Activated CD8-positive, alpha-beta T cell treated with anti-CD3 and anti-CD28 coated beads, Interleukin-2, amount 10 ng/mL, durations not matched to agents 7 days and 5 days (primary cell): ENCODE measurements at regions not wholly inside any gene's neighbourhood (a gene's known extent, or its start where the extent isn't known, plus 50 kb on each side); places are given as distances from the start of the nearest gene placed in this dataset.

Source experiments
- ATAC-seq: fragments of 150-1000 bp; cut with Tn5 transposase; one replicate; pipeline ENCODE4 v1.10.0; 2021; ENCODE audit warnings: moderate library complexity
- CTCF ChIA-PET: fragments of 350-600 bp; sonication (Branson Sonifier 250); formaldehyde crosslinking; loops from one replicate; lab custom pipeline; 2021; ENCODE audit warnings: antibody characterized with exemption; lab: Charles Lee
- POLR2A ChIA-PET: fragments of 350-600 bp; sonication (Branson Sonifier 250); formaldehyde crosslinking; loops from one replicate; lab custom pipeline; 2021; ENCODE audit warnings: antibody characterized with exemption; lab: Charles Lee
- DNase-seq: peaks from one replicate; pipeline ENCODE4 v3.0.0-alpha.2; 2020
- H3K27ac Mint-ChIP-seq: one replicate; pipeline ENCODE4 v1.8.0; 2021; ENCODE audit warnings: mild to moderate bottlenecking, mixed read lengths
- H3K27me3 Mint-ChIP-seq: one replicate; pipeline ENCODE4 v1.8.0; 2021; ENCODE audit warnings: low read depth, mixed read lengths
- H3K36me3 Mint-ChIP-seq: one replicate; pipeline ENCODE4 v1.8.0; 2021; ENCODE audit warnings: low read depth, mixed read lengths
- H3K4me1 Mint-ChIP-seq: one replicate; pipeline ENCODE4 v1.8.0; 2021; ENCODE audit warnings: low read depth, mixed read lengths
- H3K4me3 Mint-ChIP-seq: one replicate; pipeline ENCODE4 v1.8.0; 2021; ENCODE audit warnings: mild to moderate bottlenecking, mixed read lengths
- H3K9me3 Mint-ChIP-seq: one replicate; pipeline ENCODE4 v1.8.0; 2022; ENCODE audit warnings: mixed read lengths; ENCODE audit not compliant: insufficient read depth

DNA sequence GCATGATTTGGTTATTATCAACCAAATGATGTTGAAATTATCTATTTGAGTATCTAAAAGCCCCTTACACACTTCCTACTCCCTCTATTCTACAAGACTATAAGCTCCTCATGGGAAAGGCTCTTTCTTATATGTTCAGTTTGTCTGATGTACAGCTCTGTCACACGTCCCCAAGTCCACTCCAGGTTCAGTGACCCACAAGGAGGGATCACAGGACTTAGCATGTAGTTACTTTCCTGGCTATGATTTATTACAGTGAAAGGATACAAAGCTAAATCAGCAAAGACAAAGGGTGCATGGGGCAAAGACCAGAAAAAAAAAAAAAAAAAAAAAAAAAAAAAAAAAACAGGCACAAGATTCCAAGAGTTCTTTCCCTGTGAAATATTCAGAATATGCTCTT is 125.6 kb upstream of the TMEM106B start:
- ATAC-seq (no peak), DNase-seq (no peak)
- no peaks in the 10 kb centered on the region for H3K4me1 Mint-ChIP-seq
- no peak overlapping the region for H3K4me3 Mint-ChIP-seq
- no peaks in the 10 kb centered on the region for H3K9me3 Mint-ChIP-seq
- no peak overlapping the region for H3K27ac Mint-ChIP-seq
- H3K36me3 Mint-ChIP-seq: no peaks in the 10 kb centered on the region
- H3K27me3 Mint-ChIP-seq: peaks cover 5% of the 10 kb centered on the region
- ChIA-PET CTCF (no interaction called here), POLR2A (no interaction called here)

DNA sequence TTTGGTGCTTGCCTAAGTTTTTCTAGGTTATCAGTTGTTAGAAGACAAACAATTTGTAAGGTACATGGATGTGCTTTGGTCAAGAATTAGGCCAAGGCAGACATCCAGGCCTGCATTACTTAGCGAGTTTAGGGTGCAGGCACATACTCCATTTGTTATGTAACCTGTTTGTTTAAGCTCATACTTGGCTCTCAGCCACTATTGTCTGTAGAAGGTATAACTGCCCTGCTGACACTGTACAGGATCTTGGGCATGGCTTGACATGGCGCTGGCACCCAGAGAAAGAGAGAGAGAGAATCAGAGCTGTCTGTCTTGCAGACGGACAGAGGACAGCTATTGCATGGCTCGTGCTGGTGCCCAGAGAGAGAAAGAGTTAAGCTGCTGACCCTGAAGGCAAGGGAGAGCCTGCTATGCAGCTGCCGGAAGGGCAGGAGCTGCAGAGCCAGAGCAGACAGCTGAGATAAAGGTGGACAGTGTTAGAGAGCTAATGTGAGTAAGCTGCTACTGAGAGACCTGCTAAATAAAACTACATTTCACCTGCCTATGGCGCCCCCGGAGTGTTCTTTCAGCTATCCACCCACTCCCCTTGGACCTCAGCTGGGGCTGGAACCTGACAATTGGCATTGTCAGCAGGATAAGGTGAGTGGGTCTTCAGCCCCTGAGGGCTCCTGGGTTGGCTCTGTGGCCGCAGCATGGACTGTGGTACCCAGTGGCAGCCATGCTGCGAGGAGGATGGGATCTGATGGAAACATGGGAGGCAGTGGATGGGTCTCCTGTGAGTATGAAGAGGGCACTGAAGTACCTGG is 120.9 kb upstream of the TMEM106B start:
- no peak overlapping the region for H3K4me3 Mint-ChIP-seq
- ChIA-PET CTCF (no interaction called here), POLR2A (no interaction called here)
- H3K9me3 Mint-ChIP-seq: no peaks in the 10 kb centered on the region
- ATAC-seq (no peak), DNase-seq (no peak)
- H3K4me1 Mint-ChIP-seq: no peaks in the 10 kb centered on the region
- no peak overlapping the region for H3K27ac Mint-ChIP-seq
- H3K36me3 Mint-ChIP-seq: no peaks in the 10 kb centered on the region
- H3K27me3 Mint-ChIP-seq: no peaks in the 10 kb centered on the region

DNA sequence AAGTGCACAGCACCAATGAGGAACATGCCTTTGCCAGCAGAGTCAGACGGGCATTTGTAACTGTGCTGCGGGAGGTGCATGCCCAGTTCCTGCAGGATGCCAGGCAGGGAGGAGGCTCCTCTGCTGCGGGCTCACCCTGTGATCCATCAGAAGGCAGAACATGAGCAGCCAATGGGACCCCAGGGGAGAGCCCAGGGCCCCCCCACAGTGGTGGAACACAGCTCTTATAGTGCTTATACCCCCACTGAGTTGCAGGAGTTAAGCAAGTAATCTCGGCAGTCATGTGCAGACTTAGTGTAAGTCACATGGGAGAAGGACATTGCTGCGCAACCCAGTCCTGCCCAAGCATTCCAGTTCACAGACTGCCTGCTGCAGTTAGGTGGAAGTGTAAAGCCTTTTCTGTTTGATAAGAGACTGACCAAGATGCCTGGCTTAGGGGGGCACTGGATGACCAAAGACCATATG is 120.3 kb upstream of the TMEM106B start:
- no peak for DNase-seq
- POLR2A ChIA-PET: no interaction called here
- no peaks in the 10 kb centered on the region for H3K27me3 Mint-ChIP-seq
- H3K9me3 Mint-ChIP-seq: no peaks in the 10 kb centered on the region
- H3K27ac Mint-ChIP-seq: no peak overlapping the region
- ATAC-seq: no peak
- no peak overlapping the region for H3K4me3 Mint-ChIP-seq
- CTCF ChIA-PET: no interaction called here
- no peaks in the 10 kb centered on the region for H3K4me1 Mint-ChIP-seq
- H3K36me3 Mint-ChIP-seq: no peaks in the 10 kb centered on the region

DNA sequence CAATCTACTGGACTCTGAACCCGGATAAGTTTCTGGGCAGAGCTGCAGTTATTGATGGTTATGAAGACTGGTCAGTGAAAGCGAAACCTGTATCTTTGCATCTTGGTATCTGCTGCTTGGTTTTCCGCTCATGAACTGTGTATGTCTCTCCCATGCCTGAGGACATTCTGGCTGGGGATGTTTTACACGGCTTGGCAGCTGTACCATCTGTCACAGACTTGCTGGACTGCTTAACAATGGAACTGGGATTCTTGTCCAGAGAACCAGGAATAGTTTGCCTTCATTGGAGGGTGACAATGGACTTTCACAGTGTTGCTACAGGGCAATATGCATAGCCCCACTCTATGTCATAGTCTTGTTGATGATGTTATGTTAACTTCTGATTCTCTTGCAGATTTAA is 119.9 kb upstream of the TMEM106B start:
- Mint-ChIP-seq H3K27me3 (no peaks in the 10 kb centered on the region), H3K27ac (no peak overlapping the region), H3K4me3 (no peak overlapping the region), H3K9me3 (no peaks in the 10 kb centered on the region), H3K36me3 (no peaks in the 10 kb centered on the region), H3K4me1 (no peaks in the 10 kb centered on the region)
- CTCF ChIA-PET: no interaction called here
- DNase-seq (no peak), ATAC-seq (no peak)
- POLR2A ChIA-PET: no interaction called here

DNA sequence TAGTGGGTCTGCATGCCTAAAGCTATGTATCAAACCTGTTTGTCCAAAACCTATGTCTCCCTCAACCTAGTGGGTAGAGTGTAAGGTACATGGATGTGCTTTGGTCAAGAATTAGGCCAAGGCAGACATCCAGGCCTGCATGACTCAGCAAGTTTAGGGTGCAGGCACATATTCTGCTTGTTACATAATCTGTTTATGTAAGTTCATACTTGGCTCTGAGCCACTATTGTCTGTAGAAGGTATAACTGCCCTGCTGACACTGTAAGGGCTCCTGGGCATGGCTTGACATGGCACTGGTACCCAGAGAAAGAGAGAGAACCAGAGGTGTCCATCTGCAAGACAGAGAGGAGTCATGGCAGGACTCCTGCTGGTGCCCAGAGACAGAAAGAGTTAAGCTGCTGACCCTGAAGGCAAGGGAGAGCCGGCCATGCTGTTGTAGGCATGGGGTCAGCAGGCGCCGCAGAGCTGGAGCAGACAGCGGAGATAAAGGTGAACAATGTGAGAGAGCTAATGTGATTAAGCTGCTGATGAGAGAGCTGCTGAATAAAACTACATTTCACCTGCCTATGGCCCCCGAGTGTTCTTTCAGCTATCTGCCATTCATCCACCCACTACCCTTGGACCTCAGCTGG is 118.5 kb upstream of the TMEM106B start:
- DNase-seq (no peak), ATAC-seq (no peak)
- ChIA-PET CTCF (no interaction called here), POLR2A (no interaction called here)
- Mint-ChIP-seq H3K27me3 (peaks cover 2% of the 10 kb centered on the region), H3K9me3 (no peaks in the 10 kb centered on the region), H3K36me3 (no peaks in the 10 kb centered on the region), H3K4me1 (no peaks in the 10 kb centered on the region), H3K4me3 (no peak overlapping the region), H3K27ac (no peak overlapping the region)

DNA sequence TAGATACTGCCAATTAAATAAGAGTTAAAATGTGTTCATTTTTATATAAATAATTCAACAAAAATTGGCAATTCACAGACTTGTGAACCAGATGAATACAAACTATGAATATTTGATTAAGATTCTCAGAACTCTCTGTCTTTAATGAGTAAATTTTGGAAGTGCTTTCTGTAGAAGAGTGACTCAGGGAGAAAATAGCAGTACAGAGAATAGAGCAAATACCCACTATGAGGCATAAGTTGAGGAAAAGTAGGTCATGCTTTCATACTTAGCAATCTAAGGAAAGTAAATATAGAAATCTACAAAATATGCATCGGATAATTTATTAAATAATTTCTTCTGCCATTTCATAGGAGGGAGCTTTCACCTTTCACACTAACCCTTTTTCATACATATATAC is 117.7 kb upstream of the TMEM106B start:
- Mint-ChIP-seq H3K4me1 (no peaks in the 10 kb centered on the region), H3K9me3 (no peaks in the 10 kb centered on the region), H3K27ac (no peak overlapping the region), H3K4me3 (no peak overlapping the region), H3K27me3 (peaks cover 4% of the 10 kb centered on the region), H3K36me3 (no peaks in the 10 kb centered on the region)
- CTCF ChIA-PET: no interaction called here
- POLR2A ChIA-PET: no interaction called here
- ATAC-seq: no peak
- no peak for DNase-seq

DNA sequence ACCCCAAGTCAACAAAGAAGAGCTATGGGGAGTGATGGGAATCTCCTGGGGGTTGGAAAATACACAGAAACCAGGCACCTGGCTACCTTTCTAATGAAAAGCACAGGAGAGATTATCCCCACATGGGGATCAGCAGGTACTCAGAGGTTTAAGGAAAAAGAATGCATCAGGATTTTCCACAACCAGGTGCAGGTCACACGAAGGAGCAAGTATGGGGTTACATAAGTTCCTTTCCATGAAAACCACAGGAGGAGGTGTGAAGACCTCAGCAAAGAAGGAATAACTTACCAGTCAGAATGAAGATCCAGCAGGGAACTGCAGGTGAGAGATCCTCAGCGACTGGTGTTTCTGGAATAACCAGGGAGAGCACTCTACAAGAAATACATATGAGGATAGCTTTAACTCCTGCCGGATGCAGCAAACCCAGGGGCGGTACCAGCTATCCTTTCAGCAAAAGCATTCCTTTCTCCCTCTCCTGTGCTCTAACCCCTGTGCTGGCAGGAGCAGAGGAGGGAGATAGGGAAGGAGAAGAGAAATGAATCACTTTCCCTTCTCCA is 116.7 kb upstream of the TMEM106B start:
- ATAC-seq (no peak), DNase-seq (no peak)
- Mint-ChIP-seq H3K36me3 (no peaks in the 10 kb centered on the region), H3K9me3 (no peaks in the 10 kb centered on the region), H3K4me3 (no peak overlapping the region), H3K27ac (no peak overlapping the region), H3K4me1 (no peaks in the 10 kb centered on the region), H3K27me3 (peaks cover 4% of the 10 kb centered on the region)
- CTCF ChIA-PET: no interaction called here
- POLR2A ChIA-PET: no interaction called here

DNA sequence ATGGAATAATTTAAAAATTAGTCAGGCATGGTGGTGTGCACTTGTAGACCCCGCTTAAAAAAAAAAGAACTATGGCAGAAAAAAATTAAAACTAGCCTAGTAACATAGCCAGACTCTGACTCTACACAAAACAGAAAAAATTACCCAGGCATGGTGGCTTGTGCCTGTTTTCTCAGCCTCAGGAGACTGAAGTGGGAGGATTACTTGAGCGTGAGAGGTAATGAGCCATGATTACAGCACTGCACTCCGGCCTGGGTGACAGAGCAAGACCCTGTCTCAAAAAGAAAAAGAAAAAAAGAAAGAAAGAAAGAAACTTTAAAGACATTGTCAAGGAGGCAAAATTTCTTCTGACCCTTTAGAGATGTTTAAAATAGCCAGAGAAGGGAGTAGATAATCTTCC is 109.0 kb upstream of the TMEM106B start:
- CTCF ChIA-PET: no interaction called here
- Mint-ChIP-seq H3K4me1 (no peaks in the 10 kb centered on the region), H3K27me3 (peaks cover 8% of the 10 kb centered on the region), H3K9me3 (peaks cover 4% of the 10 kb centered on the region), H3K36me3 (no peaks in the 10 kb centered on the region), H3K27ac (no peak overlapping the region), H3K4me3 (no peak overlapping the region)
- ATAC-seq: no peak
- POLR2A ChIA-PET: no interaction called here
- no peak for DNase-seq

DNA sequence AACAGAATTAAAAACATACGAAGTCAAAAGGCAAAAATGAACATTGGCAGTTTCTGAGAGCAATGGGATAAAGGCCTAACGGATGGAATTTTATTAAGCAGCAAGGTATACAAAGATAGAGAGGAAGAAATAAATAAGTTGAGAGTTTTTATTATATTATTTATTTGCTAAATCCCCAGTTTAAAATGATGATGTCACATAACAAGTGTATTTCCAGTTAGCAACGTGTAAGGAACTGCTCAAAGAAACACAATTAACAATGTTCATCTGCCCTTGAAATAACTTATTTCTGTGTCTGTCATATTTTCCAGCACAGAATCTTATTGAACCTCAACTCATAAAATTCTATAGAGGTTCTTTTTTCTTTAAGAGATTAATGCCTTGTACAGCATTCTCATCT is 108.6 kb upstream of the TMEM106B start:
- no peak for ATAC-seq
- Mint-ChIP-seq H3K4me3 (no peak overlapping the region), H3K27me3 (peaks cover 6% of the 10 kb centered on the region), H3K27ac (no peak overlapping the region), H3K4me1 (no peaks in the 10 kb centered on the region), H3K9me3 (peaks cover 4% of the 10 kb centered on the region), H3K36me3 (no peaks in the 10 kb centered on the region)
- no peak for DNase-seq
- CTCF ChIA-PET: no interaction called here
- POLR2A ChIA-PET: no interaction called here

DNA sequence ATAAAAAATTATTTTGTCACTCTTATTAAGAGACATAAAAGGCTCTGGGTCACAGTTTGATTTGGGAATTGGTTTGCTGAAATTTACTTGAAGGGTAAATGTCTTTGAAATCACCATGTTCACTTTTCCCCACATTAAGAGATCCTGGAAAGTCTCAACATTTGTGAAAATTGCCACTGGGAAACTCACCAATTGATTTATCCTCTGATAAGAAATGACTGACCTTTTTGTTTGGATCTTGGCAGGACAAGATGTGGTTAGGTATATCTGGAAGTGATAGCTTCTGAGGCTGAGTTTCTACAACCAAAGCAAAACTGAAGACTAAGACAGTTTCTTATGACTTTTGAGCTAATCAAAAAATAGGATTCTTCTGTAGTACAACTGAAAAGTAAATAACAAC is 107.1 kb upstream of the TMEM106B start:
- POLR2A ChIA-PET: no interaction called here
- Mint-ChIP-seq H3K27ac (no peak overlapping the region), H3K9me3 (peaks cover 4% of the 10 kb centered on the region), H3K36me3 (no peaks in the 10 kb centered on the region), H3K4me3 (no peak overlapping the region), H3K27me3 (peaks cover 3% of the 10 kb centered on the region), H3K4me1 (no peaks in the 10 kb centered on the region)
- CTCF ChIA-PET: no interaction called here
- ATAC-seq: no peak
- no peak for DNase-seq

DNA sequence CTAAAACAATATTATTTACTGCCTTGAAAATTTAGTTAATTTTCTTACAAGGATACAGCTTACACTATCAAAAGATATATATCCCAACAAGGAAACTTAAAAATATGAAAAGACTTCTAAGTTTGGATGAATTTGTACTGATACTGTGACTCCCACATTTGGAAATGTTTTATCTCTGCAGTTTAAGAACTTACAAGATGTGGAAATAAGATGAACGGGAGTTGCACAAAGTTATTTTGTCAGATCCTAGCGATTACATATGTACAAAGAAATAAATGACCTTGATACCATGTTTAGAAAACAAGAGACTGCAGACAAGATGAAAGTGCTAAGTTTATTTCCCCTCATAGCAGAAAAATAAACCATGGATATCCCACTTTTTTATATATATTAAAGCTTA is 103.7 kb upstream of the TMEM106B start:
- H3K9me3 Mint-ChIP-seq: no peaks in the 10 kb centered on the region
- DNase-seq (no peak), ATAC-seq (no peak)
- peaks cover 11% of the 10 kb centered on the region for H3K4me1 Mint-ChIP-seq
- no peak overlapping the region for H3K4me3 Mint-ChIP-seq
- H3K27me3 Mint-ChIP-seq: peaks cover 28% of the 10 kb centered on the region
- no peaks in the 10 kb centered on the region for H3K36me3 Mint-ChIP-seq
- H3K27ac Mint-ChIP-seq: no peak overlapping the region
- ChIA-PET POLR2A (no interaction called here), CTCF (interaction anchor here (0.9 kb wide), 1 partner anchor 184 kb away, joined by 3 read pairs; no protein-coding TSS in a partner anchor)

DNA sequence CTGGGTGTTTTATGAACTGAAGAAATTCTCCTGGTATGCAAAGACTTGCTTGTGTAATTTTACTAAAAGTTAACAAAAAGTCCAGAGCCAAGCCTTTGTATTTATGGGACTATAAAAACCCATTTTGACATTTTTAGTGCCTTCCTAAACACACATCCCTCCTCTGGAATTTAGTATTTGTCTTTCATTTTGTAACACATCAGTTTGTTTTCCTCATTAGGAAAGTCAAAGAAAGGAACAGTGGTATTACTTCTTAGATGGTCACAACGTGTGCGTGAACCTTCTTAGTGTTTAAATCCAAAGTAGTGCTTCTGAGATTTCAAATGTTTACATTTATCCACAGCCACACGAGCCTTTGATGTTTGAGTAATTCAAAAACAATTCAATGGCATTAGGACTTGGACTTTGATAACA is 103.2 kb upstream of the TMEM106B start:
- Mint-ChIP-seq H3K4me3 (no peak overlapping the region), H3K27me3 (peaks cover 33% of the 10 kb centered on the region), H3K4me1 (peaks cover 11% of the 10 kb centered on the region), H3K27ac (no peak overlapping the region), H3K36me3 (no peaks in the 10 kb centered on the region), H3K9me3 (no peaks in the 10 kb centered on the region)
- no peak for ATAC-seq
- POLR2A ChIA-PET: no interaction called here
- DNase-seq: no peak
- CTCF ChIA-PET: interaction anchor here (1.7 kb wide), 1 partner anchor 10 kb away, joined by 8 read pairs; no protein-coding TSS in a partner anchor
